ENCODE measurements at regions not wholly inside any gene's neighbourhood (a gene's known extent, or its start where the extent isn't known, plus 50 kb on each side); places are given as distances from the start of the nearest gene placed in this dataset.
"Not testable (repeated sequence)": the region's sequence is repeated elsewhere in the genome, so short reads cannot be mapped to it uniquely, and the experiment has no call there.

DNA sequence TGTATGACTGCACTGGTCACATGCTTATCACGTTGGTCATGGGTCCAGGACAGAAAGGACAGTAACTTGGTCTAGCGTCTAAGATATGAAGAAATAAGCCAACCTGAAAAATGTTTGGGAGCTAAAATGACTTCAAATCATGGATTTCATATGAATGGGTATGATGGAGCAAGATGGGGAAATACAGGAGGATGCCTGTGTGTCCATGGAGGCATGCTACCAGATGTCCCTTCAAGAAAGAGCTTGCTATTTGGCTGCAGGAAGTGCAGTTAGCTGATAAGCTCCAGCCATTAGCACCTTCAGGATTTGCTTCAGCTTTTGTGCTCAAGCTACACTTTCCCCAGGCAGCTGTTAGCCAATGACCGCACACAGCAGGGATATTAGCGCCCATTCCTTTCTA lies 164.6 kb upstream of the THBS1 start:
- POLR2A ChIA-PET, result no interaction called here
- TF ChIP-seq CTCF (IDR thresholded peaks at IDR 0.05; ENCODE audit: low read depth, low read length), result no peak
- Histone ChIP-seq H3K27me3 (ENCODE audit: control insufficient read depth, insufficient read depth, low read length) (no peaks in the 10 kb centered on the region), H3K4me3 (ENCODE audit: low read depth, low read length) (no peak overlapping the region), H3K27ac (ENCODE audit: low read depth, low read length) (no peak overlapping the region), H3K9me3 (ENCODE audit: control insufficient read depth, insufficient read depth, low read length) (peaks cover 15% of the 10 kb centered on the region; the same call in 1 of the 2 replicates)
- CTCF ChIA-PET, result no interaction called here
- no peak for DNase-seq (ENCODE audit: low read depth, low spot score)

GRCh38 chr15:39417366-39418134 lies 163.3 kb upstream of the THBS1 start:
- no peak for TF ChIP-seq CTCF (IDR thresholded peaks at IDR 0.05; ENCODE audit: low read depth, low read length)
- POLR2A ChIA-PET, result no interaction called here
- Histone ChIP-seq H3K9me3 (ENCODE audit: control insufficient read depth, insufficient read depth, low read length) (peaks cover 15% of the 10 kb centered on the region; the same call in 1 of the 2 replicates), H3K4me3 (ENCODE audit: low read depth, low read length) (no peak overlapping the region), H3K27me3 (ENCODE audit: control insufficient read depth, insufficient read depth, low read length) (no peaks in the 10 kb centered on the region), H3K27ac (ENCODE audit: low read depth, low read length) (no peak overlapping the region)
- DNase-seq (ENCODE audit: low read depth, low spot score), result no peak
- CTCF ChIA-PET, result no interaction called here

DNA sequence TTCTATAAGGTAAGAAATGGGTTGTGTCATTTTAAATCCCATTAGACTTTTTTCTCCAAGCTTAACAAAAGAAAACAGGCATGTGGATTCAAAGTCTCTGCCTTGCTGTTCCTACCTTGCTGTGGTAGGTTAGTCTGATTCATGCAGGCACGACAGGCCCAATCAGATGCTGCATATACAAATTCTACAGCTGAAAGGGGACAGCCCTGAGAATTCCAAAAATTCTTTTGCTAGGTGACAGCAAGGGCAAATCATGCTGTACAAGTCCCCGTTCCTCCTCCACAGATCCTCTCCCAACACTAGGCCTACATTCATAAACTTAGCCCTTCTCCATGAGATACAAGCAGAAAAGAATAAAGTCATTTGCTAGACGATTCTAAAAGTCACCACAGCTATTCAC lies 161.2 kb upstream of the THBS1 start:
- no peak overlapping the region for H3K27ac ChIP-seq (ENCODE audit: low read depth, low read length)
- no peaks in the 10 kb centered on the region for H3K27me3 ChIP-seq (ENCODE audit: control insufficient read depth, insufficient read depth, low read length)
- TF ChIP-seq CTCF (IDR thresholded peaks at IDR 0.05; ENCODE audit: low read depth, low read length), result no peak
- peaks cover 15% of the 10 kb centered on the region; the same call in 1 of the 2 replicates for H3K9me3 ChIP-seq (ENCODE audit: control insufficient read depth, insufficient read depth, low read length)
- DNase-seq (ENCODE audit: low read depth, low spot score), result no peak
- ChIA-PET POLR2A (no interaction called here), CTCF (no interaction called here)
- no peak overlapping the region for H3K4me3 ChIP-seq (ENCODE audit: low read depth, low read length)

GRCh38 chr15:39420123-39420852 lies 160.6 kb upstream of the THBS1 start:
- CTCF ChIA-PET; H3K4me3 ChIP-seq (ENCODE audit: low read depth, low read length); H3K27me3 ChIP-seq (ENCODE audit: control insufficient read depth, insufficient read depth, low read length); POLR2A ChIA-PET; DNase-seq (ENCODE audit: low read depth, low spot score); H3K27ac ChIP-seq (ENCODE audit: low read depth, low read length): not testable (repeated sequence)
- H3K9me3 ChIP-seq (ENCODE audit: control insufficient read depth, insufficient read depth, low read length), result peaks cover 12% of the 10 kb centered on the region; the same call in 1 of the 2 replicates

GRCh38 chr15:39420853-39421192 lies 160.1 kb upstream of the THBS1 start:
- H3K27me3 ChIP-seq (ENCODE audit: control insufficient read depth, insufficient read depth, low read length); CTCF ChIA-PET; H3K9me3 ChIP-seq (ENCODE audit: control insufficient read depth, insufficient read depth, low read length); DNase-seq (ENCODE audit: low read depth, low spot score); POLR2A ChIA-PET; H3K4me3 ChIP-seq (ENCODE audit: low read depth, low read length); H3K27ac ChIP-seq (ENCODE audit: low read depth, low read length): not testable (repeated sequence)
